HG03045 (cell line): ENCODE measurements at regions not wholly inside any gene's neighbourhood (a gene's known extent, or its start where the extent isn't known, plus 50 kb on each side); places are given as distances from the start of the nearest gene placed in this dataset.

Experiments
- ATAC-seq: cut with Tn5 transposase; IDR thresholded peaks from one replicate; pipeline ENCODE4 v1.9.1; 2021; ENCODE audit warnings: mild to moderate bottlenecking, moderate library complexity; ENCODE audit not compliant: unreplicated experiment

DNA sequence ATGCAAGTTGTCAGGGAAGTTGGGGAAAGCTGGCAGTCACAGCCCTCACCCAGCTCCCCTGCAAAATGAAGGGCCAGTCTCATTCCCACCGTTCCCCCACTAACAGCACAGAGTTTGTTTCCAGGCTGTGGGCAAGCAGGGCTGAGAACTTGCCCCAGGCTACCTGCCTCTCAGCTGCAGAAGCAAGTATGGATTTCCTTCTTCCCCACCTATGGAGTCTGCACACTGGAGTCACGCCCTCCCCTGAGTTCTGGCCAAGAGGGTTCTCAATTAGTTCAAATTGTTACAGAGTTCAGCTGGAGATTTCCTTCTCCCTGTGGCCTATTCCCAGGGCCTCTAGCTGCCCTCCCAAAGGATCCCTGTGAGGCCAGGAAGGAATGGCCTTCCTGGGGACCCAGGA is 90.1 kb upstream of the ATP11B start:
- ATAC-seq: no peak

DNA sequence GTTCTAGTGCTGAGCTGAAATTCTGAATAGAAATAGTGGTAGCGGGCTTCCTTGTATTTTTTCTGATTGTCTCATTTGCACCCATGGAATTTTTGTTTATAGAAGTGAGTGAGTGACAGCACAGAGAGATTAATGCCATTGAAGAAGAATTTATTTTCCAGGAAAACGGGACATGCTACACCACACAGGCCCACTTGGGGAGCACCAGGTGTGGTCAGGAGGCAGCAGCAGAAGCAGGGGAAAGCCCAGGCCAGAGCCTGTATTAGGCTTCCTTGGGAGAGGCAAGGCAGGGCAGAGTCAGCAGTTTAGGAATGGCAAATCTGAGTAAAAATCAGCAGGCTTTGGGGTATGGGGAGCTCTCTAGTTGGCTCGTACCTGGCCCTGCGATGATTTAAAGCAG is 88.4 kb upstream of the ATP11B start:
- ATAC-seq: no peak

DNA sequence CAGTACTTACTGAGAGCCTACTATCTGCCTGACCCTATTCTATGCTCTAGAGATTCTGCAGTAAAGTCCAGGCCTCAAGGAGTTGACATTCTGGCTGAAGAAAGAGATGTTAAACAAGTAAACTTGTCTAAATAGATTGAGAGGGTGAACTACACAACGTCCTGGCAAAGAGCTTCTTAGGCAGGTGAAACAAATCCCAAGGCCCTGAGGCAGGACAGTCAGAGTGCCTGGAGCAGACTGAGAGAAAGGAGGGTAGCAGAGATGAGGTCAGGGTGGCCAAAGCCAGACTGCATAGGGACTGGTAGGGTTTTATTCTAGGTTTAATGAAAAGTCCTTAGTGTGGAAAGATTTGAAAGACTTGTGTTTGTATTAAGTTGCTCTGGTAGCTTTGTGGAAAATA is 84.5 kb upstream of the ATP11B start:
- ATAC-seq: no peak

DNA sequence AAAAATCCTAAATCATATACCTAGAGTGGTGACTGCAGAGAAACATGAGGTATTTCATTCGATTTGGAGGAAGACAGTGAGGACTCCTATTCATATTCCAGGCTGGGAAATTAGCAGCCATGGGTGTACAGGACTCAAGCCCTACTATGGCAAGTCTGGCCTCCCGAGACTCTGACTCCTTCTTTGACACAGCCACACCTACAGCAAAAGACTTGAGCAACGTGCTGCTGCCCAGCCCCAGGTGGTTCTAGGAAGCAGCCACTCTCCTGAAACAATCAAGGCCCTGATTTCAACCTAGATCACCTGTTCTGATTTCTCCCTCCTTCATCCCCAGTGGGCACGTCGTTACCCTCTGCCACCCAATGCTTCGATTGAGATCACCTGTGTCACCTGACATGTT is 84.0 kb upstream of the ATP11B start:
- ATAC-seq: no peak

GRCh38 chr3:182710557-182711157 is 82.6 kb upstream of the ATP11B start:
- peak; percentile 40 for ATAC-seq

DNA sequence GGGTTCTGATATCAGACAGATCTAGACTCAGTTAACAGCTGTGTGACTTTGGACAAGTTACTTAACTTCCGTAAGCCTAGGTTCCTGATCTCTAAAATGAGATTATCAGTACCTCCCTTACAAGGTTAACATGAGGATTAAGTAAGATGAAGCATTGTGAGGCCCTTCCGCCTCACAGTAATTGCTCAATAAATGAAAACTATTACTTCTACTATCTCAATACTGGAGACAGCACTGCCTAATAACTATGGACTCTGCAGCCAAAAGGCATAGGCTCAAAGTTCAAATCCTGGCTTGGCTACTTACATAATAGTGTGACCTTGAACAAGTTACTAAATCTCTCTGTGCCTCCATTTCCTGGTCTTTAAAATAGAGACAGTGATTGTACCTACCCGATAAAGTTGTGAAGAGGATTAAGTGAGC is 82.0 kb upstream of the ATP11B start:
- no peak for ATAC-seq

DNA sequence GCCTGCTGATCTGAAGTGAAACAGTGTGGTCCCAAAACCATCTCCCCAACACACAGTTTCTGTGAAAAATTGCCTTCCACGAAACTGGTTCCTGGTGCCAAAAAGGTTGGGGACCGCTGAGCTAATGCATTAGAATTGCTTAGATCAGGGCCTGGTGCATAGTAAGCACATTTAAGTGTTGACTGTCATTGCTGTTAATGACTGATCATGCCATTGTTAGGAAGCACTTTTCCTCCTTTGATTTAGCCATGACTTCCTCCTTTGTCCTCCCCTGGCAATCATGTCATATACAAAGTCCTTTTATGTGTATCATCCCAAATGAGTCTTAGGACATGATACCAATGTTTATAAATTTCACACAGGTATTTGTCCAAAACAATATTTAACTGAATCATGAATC is 81.5 kb upstream of the ATP11B start:
- ATAC-seq: no peak

GRCh38 chr3:182713111-182713510 is 80.2 kb upstream of the ATP11B start:
- no peak for ATAC-seq

- no peak for ATAC-seq
These were observed 79.4 kb upstream of the ATP11B start for GRCh38 chr3:182713743-182714517.

GRCh38 chr3:182715006-182715405 is 78.3 kb upstream of the ATP11B start:
- ATAC-seq: no peak

DNA sequence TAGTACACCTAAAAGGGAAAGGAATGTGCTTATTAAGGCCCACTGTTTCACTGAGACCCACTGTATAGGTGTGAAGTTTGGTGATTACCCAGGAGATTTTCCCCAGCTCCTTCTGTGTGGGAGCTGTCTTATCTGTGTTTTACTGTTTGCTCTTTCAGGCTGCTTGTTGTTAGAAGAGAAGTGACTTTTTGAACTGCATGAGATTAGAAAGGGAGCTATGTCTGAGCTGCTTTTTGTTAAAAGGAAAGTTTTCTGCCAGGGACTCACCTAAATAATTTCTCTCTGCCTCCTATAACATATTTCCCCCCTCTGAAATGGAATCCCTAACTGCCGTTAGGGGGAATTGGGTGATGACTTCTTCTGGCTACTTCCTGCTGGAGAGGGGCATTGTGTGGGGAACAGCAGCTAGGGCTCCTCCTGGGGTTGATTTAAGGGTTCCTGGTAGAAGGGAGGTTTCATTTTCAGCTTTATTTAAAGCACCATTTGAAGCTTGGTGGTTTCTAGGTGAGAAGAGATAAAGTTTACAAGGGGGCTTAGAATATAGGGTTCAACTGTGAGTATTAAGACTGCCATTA is 77.1 kb upstream of the ATP11B start:
- peak; percentile 44 for ATAC-seq

DNA sequence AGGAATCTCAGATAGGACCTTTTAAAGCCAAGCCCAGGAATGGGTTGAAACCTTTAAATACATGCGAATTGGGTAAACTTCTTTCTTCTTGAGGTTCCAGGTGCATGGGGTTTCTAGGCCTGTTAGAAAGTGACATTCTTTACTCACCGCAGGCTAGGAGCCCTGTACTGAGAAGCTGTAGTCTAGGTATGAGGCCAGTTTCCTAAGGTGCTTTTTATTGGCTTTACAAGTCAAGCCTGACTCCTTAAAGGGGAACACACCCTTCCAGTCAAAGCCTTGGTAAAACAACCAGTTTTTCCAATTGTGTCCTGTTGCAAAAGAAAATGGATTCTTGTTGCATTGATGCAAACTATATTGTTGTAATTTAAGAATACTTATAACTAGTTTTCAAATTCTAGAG is 76.1 kb upstream of the ATP11B start:
- ATAC-seq: peak; percentile 88

DNA sequence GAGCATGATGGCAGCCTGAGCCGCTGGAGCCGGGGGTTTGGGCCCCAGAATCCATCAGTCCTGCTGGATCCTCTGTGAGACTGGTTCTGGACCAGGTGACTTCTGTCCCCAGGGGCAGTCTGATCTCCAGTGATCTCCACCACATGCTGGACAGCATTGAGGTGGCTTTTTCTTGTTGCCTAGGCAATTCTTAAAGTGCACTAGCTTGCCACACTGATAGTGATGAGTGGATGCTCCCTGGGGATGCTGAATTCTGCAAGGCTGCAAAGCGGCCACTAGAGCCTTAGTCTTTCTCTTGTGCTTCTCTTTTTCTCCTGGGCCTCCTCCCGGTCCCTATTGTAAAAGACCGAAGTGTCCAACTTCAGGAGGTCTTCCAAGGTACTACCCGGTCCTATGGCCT is 70.4 kb upstream of the ATP11B start:
- no peak for ATAC-seq

GRCh38 chr3:182723596-182723995 is 69.7 kb upstream of the ATP11B start:
- ATAC-seq: no peak

DNA sequence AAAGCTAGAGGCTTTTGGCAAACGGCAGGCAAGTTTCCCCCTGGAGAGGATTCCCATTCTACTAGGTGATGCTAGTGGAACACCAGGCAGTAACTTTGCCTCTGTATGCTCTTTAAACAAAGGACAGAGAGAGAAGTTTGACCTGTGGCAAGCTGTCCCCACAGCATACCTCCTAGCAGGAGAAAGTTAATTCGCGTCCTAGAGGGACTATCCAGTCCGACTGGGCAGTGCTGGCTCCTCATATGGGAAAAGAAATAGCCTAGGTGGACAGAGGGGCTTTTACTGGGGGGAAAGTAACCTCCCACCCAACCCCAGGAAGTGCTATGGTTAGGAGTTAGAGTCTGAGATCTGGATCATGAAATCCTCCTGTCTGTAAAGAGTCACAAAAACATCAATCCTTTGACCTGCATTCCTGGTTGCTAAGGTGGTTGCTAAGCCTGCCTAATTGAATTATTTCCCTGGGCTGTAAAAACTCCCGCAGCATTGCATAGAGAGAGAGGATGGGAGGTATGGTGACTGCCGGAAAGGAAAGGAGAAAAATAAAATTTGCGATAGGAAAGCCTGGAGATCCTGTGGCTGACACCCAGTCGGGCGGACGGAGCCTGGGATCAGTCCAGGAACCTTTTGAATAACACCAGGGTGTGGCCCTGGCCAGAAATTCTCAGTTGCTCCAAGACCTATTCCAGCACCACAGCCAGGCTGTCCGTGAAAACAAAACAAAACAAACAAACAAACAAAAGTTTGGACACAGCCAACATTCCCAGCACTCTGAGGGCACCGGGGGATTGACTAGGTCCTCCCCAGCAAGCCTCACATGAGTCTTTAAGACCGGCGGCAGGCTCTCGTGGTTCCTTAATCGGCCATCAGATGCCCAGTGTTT is 67.7 kb upstream of the ATP11B start:
- ATAC-seq: no peak

- no peak for ATAC-seq
These were observed 66.8 kb upstream of the ATP11B start for GRCh38 chr3:182726258-182727142.

DNA sequence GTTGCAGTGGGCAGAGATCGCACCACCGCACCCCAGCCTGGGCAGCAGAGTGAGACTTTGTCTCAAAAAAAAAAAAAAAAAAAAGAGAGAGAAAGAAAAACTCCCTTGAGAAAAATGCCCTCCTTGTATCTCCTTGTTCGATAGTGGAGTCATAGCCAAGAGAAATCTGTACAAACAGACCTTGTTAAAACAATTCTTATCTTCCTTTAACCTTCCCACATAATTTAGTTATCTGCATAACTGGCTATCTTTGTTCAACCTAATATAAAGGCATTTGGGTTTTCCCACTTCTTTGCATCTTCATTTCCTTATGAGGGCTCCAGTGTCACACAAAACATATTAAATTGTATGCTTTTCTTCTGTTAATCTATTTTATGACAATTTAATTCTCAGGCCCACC is 65.1 kb upstream of the ATP11B start:
- no peak for ATAC-seq

DNA sequence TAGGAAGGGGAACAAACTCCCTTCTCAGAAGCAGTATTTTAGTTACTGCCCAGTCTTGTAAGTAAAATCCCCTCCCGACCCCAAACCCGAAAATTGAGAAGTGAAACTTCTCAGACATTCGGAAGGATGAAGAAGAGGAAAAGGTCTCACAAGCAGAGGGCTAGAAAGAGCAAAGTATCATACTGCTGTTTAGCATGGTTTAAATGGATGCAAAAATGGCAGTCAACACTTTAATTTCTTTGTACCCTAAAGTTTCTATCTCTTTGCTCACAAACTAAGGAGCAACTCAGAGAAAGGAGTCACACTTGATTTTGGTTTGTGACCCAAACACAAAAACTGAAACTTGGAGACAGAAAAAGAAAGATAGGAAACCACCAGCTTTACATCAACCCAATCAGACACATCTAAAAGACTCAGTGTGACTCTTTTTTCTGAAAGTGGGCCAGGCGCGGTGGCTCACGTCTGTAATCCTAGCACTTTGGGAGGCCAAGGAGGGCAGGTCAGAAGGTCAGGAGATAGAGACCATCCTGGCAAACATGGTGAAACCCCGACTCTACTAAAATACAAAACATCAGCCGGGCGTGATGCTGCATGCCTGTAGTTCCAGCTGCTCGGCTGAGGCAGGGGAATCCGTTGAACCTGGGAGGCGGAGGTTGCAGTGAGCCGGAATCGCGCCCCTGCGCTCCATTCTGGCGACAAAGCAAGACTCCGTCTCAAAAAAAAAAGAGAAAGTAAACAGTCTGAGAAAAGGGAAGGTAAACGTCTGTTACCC is 63.2 kb upstream of the ATP11B start:
- peak; percentile 80 for ATAC-seq

GRCh38 chr3:182730675-182731042 is 62.6 kb upstream of the ATP11B start:
- no peak for ATAC-seq

- ATAC-seq: no peak
These were observed 61.5 kb upstream of the ATP11B start for GRCh38 chr3:182731764-182732163.
